ENCODE measurements at regions not wholly inside any gene's neighbourhood (a gene's known extent, or its start where the extent isn't known, plus 50 kb on each side); places are given as distances from the start of the nearest gene placed in this dataset.

DNA sequence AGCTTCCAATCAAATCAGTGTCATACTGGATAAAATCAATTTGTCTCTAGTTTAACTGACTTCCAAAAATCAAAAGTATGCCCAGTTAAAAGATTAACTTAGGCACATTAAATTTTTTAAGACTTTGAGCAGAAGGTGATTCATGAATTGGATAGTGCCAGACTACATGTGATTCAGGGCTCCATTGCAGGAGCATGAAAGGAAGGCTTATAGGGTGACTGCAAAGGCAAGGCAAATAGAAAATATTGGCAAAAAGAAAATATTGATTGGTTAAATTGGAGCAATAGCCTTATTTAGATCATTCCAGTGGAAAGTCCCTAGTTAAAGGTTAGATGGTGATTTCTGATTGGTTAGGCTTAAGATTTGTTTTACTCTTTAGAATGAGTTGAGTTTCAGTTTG is 223.9 kb upstream of the ERCC4 start:
- TF ChIP-seq EP300 (IDR thresholded peaks at IDR 0.05) (no peak), POLR2AphosphoS5 (IDR thresholded peaks at IDR 0.05) (no peak), POLR2A (IDR thresholded peaks at IDR 0.05) (no peak)
- TF ChIP-seq, protein P1, sequence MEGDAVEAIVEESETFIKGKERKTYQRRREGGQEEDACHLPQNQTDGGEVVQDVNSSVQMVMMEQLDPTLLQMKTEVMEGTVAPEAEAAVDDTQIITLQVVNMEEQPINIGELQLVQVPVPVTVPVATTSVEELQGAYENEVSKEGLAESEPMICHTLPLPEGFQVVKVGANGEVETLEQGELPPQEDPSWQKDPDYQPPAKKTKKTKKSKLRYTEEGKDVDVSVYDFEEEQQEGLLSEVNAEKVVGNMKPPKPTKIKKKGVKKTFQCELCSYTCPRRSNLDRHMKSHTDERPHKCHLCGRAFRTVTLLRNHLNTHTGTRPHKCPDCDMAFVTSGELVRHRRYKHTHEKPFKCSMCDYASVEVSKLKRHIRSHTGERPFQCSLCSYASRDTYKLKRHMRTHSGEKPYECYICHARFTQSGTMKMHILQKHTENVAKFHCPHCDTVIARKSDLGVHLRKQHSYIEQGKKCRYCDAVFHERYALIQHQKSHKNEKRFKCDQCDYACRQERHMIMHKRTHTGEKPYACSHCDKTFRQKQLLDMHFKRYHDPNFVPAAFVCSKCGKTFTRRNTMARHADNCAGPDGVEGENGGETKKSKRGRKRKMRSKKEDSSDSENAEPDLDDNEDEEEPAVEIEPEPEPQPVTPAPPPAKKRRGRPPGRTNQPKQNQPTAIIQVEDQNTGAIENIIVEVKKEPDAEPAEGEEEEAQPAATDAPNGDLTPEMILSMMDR (IDR thresholded peaks at IDR 0.05), result no peak

Measured in stomach (tissue), 4 donors.